ENCODE measurements at regions not wholly inside any gene's neighbourhood (a gene's known extent, or its start where the extent isn't known, plus 50 kb on each side); places are given as distances from the start of the nearest gene placed in this dataset.

GRCh38 chr15:61660579-61660978, 399.7 kb downstream of the VPS13C start:
- H3K4me1 Mint-ChIP-seq: no peaks in the 10 kb centered on the region
- H3K27ac Mint-ChIP-seq: no peak overlapping the region
- H3K36me3 Mint-ChIP-seq (ENCODE audit: low read depth): no peaks in the 10 kb centered on the region
- POLR2A ChIA-PET: no interaction called here
- peaks cover 12% of the 10 kb centered on the region for H3K27me3 Mint-ChIP-seq
- TF ChIP-seq CTCF (IDR thresholded peaks at IDR 0.05): no peak
- no peak overlapping the region for H3K4me3 Mint-ChIP-seq
- intact Hi-C loops (cut with micrococcal nuclease): no loop called here
- CTCF ChIA-PET: no interaction called here
- ATAC-seq (ENCODE audit: low read depth): no peak
- peaks cover 8% of the 10 kb centered on the region for H3K9me3 Mint-ChIP-seq
- DNase-seq: no peak

GRCh38 chr15:61659566-61660190, 400.6 kb downstream of the VPS13C start:
- Mint-ChIP-seq H3K27me3 (peaks cover 7% of the 10 kb centered on the region), H3K4me3 (no peak overlapping the region), H3K4me1 (no peaks in the 10 kb centered on the region), H3K9me3 (peaks cover 8% of the 10 kb centered on the region), H3K36me3 (ENCODE audit: low read depth) (no peaks in the 10 kb centered on the region), H3K27ac (no peak overlapping the region)
- ChIA-PET POLR2A (no interaction called here), CTCF (no interaction called here)
- no peak for ATAC-seq (ENCODE audit: low read depth)
- intact Hi-C loops (cut with micrococcal nuclease): no loop called here
- no peak for TF ChIP-seq CTCF (IDR thresholded peaks at IDR 0.05)
- DNase-seq: no peak

GRCh38 chr15:61657461-61657860, 402.8 kb downstream of the VPS13C start:
- Mint-ChIP-seq H3K27ac (no peak overlapping the region), H3K4me1 (no peaks in the 10 kb centered on the region), H3K4me3 (no peak overlapping the region), H3K27me3 (peaks cover 7% of the 10 kb centered on the region), H3K9me3 (peaks cover 8% of the 10 kb centered on the region), H3K36me3 (ENCODE audit: low read depth) (no peaks in the 10 kb centered on the region)
- ATAC-seq (ENCODE audit: low read depth) (no peak), DNase-seq (no peak)
- POLR2A ChIA-PET: no interaction called here
- CTCF ChIA-PET: no interaction called here
- no peak for TF ChIP-seq CTCF (IDR thresholded peaks at IDR 0.05)
- intact Hi-C loops (cut with micrococcal nuclease): no loop called here

GRCh38 chr15:61656391-61656790, 403.9 kb downstream of the VPS13C start:
- TF ChIP-seq CTCF (IDR thresholded peaks at IDR 0.05): no peak
- H3K9me3 Mint-ChIP-seq: peaks cover 8% of the 10 kb centered on the region
- H3K27ac Mint-ChIP-seq: no peak overlapping the region
- DNase-seq (no peak), ATAC-seq (ENCODE audit: low read depth) (no peak)
- no peak overlapping the region for H3K4me3 Mint-ChIP-seq
- no peaks in the 10 kb centered on the region for H3K36me3 Mint-ChIP-seq (ENCODE audit: low read depth)
- ChIA-PET CTCF (no interaction called here), POLR2A (no interaction called here)
- H3K4me1 Mint-ChIP-seq: no peaks in the 10 kb centered on the region
- intact Hi-C loops (cut with micrococcal nuclease): no loop called here
- peaks cover 5% of the 10 kb centered on the region for H3K27me3 Mint-ChIP-seq

GRCh38 chr15:61655881-61656280, 404.4 kb downstream of the VPS13C start:
- Mint-ChIP-seq H3K27ac (no peak overlapping the region), H3K9me3 (peaks cover 8% of the 10 kb centered on the region), H3K4me3 (no peak overlapping the region), H3K4me1 (no peaks in the 10 kb centered on the region), H3K36me3 (ENCODE audit: low read depth) (no peaks in the 10 kb centered on the region), H3K27me3 (peaks cover 5% of the 10 kb centered on the region)
- ChIA-PET CTCF (no interaction called here), POLR2A (no interaction called here)
- DNase-seq (no peak), ATAC-seq (ENCODE audit: low read depth) (no peak)
- no peak for TF ChIP-seq CTCF (IDR thresholded peaks at IDR 0.05)
- intact Hi-C loops (cut with micrococcal nuclease): no loop called here

Measured in activated B cell treated with CpG ODN at 0.5 μM for 24 hours (primary cell).